GM20431 (cell line): ENCODE measurements at regions not wholly inside any gene's neighbourhood (a gene's known extent, or its start where the extent isn't known, plus 50 kb on each side); places are given as distances from the start of the nearest gene placed in this dataset.

Source experiments
- in situ Hi-C: fragments of 300-500 bp; cut with MseI, MboI; formaldehyde crosslinking; loops from one replicate; pipeline ENCODE4 v1.15.0; 2020; ENCODE audit warnings: low sequenced_read_pairs; ENCODE audit not compliant: unreplicated experiment

DNA sequence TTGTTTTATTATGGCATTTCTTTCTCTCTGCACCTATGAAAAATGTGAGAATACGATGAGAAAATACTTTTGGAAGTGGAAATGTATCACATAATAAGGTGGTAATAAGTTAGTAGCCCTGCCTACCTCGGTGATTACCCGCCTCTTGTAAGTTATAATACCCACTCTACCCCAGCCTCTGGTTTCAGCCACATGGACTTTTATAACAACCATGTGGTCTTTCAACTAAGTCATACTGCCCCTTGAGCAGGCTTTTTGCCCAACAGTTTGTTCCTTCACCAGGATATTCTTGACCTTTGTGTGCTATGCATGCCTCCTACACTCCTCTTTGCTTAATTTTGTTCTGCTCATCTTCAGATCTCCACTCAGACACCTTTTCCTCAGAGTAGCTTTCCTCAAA lies 470.6 kb upstream of the ZWINT start:
- in situ Hi-C loops = no loop called here

DNA sequence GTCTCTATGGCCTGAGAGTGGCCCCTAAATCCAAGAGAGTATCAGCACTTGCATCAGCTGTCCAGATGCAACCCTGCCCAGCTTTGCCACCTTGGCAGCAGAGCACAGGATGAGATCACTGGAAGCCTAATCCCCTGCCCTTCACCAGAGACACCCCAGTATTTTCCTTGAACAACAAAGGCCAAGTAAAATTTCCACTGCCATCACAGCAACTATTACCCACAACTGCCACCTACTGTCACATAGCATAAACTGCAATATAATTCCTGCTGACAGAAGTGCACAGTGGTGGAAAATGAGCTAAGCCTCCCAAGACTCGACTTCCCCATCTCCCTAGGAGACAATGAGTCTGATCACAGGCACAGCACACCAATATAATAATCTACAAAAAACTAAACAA lies 462.8 kb upstream of the ZWINT start:
- in situ Hi-C loops = no loop called here

DNA sequence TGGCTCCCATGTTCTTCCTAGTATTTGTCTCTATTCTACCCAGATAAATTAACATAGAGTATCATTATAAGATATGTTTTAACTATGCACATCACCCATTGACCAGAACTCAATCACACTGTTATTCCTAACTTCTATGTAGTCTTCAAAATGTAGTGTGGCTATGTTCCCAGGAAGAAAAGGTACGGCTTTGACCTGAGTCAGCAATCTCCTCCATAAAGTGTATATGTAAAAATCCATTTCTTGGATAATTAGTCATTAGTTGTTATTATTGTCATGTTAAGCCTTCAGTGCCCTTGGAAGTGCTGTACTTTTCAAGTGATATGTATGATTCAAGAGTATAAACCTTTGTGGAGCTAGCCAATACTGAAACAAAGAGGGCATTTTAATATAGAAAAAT lies 444.0 kb upstream of the ZWINT start:
- in situ Hi-C loops = no loop called here

DNA sequence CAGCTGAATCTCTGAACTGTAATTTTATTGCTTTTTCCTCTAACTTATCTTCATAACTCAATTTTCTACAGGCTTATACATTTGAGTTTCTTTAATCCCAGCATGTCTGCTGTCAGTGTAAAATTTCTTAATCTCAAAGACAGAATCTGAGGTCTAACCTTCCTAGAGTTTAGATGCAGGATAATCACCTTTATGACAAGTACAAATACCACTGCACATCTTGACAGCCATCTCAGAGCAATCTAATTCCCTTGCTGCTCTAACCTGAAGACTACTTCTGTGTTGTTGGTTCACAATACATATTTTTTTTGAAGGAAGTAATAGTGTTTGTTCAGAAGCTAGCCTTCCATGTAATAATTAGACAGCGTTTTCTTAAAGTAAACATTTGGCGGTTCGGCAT lies 424.2 kb upstream of the ZWINT start:
- in situ Hi-C loops = no loop called here

DNA sequence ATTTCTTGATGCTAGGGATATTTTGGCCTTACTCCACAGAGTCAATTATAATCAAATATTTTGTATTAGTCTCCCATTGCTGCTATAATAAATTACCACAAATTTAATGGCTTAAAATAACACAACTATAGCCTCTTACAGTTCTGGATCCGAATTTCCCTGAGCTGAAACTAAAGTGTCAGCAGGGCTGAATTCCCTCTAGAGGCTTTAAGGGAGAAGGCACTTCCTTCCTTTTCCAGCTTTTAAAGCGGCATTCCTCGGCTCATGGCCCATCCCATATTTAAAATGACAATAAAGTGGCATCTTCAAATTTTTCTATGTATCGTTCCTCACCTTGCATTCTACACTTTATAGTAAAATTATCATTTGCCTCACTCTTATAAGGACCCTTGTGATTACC lies 421.4 kb upstream of the ZWINT start:
- in situ Hi-C loops = no loop called here

DNA sequence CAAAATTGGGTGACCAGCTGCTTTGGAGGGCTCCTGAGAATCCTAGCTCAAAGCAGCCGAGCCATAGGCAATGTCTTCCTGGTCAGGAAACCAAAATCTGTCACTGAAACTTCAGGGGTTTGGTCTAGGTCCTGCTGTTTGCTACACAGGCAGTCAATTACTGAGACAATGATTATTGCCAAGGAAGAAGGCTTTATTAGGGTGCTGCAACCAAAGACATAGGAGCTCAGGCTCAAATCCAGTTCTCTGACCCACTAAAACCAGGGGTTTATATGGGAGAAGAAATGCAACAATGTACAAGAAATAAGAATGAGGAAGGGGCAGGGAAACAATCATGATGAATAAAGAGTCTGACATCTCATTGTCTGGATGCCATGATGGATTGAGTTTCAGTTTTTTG lies 410.3 kb upstream of the ZWINT start:
- in situ Hi-C loops = no loop called here

DNA sequence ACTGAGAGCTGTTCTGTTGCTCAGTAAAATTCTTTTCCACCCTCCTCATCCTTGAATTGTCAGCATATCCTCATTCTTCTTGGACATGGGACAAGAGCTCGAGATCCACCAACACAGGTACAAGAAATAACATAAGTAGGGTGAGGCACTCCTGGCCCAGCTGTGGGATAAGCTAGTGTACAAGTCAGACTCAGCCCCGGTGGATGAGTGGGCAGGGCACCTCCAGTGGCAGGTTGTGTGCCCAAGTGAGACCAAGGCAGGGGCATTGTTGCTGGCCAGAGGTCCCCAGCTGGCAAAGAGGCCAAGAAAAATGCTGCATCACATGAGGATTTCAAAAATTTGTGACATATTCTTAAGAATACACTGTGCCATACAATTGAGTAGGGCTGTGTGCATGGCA lies 402.0 kb upstream of the ZWINT start:
- in situ Hi-C loops = no loop called here

DNA sequence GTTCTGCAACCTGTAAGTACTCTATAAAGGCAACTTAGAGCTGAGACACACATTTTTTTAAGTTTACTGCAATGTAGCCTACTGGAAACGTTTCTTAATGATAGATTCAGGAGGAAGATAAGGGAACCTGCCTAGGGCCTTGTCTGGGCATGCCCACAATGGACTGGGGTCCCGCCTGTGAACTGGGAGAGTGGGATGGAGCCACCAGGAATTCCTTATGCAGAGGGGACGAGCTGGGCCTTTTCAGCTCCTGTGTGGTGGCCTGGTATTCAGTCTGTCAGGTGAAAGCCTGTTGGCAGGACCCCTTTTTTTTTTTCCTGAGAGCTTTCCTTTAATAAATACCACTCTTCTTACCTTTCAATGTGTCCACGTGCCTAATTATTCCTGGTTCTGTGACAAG lies 384.4 kb upstream of the ZWINT start:
- in situ Hi-C loops = no loop called here

DNA sequence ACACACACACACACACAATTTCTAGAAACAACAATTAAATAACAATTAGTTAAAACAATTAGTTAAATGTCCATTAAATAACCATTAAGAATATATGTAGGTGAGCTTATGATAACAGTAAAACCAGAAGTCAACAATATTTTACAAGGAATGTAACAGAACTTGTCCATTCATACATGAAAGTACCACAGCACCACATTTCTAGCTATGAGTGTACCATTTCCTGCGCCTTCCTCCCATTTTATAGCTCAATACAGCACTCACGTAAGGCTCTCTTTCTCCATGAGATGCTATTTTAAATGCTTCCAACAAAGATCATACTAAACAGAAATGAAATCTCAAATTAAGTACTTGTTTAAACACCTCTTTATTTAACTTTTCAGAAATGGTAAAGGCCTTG lies 367.3 kb upstream of the ZWINT start:
- in situ Hi-C loops = no loop called here

DNA sequence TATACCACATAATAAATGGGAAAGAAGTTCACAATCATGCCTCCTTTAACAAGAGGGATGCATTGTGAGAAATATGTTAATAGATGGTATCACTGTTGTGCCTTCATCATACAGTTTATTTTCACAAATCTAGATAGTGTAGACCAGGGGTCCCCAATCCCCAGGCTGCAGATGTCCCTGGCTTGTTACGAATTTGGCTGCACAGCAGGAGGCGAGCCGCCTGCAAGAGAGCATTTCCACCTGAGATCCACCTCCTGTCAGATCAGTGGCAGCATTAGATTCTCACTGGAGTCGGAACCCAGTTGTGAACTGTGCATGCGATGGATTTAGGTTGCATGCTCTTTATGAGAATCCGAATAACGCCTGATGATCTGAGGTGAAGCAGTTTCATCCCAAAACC lies 361.9 kb upstream of the ZWINT start:
- in situ Hi-C loops = no loop called here

DNA sequence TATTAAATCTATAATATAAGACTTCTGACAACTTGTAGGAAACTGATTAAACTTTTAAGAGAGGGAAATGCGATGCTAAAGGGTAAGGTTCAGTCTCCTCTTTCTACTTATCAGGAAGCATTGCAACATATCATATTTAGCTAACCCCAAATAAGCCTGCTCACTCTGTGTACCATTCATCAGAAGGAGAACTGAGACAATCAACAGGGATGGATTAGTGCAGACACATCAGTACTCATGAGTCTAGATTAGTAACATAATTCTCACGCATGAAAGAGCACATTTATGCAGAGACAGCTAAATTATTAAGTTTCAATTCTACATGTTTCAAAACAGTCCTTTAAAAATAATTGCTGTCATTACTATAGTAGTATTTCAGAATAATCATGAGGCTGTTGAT lies 354.2 kb upstream of the ZWINT start:
- in situ Hi-C loops = no loop called here

DNA sequence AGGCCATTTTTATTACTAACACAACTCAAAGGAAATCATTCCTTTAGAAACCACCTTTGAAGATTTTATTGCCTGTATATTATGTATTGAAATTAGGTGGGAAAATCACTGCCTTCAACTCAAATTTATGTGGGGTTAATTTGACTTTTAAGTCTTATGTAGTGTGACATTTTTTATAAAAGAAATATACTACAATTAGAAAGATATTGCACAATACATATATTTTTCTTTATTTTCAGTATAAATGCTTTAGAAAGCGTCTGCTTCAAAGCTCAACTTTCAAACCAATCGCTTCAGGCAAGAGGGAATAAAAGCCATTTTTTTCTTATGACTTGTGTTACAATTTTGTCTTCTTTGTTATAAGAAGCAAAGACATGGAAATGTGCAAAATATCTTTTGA lies 337.4 kb upstream of the ZWINT start:
- in situ Hi-C loops = no loop called here

DNA sequence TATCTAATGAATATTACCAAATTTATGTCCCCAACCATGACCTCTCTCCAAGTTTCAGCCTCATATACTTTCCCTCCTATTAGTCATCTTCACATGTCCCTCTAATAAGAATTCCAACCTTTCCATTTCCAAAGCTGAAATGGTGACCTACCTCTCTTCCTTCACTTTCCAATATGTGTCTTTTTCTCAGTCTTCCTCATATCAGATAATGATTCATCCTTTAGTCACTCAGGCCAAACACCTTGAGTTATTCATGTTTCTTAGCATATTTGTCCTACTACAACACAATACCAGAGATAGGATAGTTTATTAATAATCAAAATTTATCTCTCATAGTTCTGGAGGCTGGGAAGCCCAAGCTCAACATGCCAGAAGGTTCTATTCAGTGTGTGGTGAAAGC lies 318.5 kb upstream of the ZWINT start:
- in situ Hi-C loops = no loop called here

DNA sequence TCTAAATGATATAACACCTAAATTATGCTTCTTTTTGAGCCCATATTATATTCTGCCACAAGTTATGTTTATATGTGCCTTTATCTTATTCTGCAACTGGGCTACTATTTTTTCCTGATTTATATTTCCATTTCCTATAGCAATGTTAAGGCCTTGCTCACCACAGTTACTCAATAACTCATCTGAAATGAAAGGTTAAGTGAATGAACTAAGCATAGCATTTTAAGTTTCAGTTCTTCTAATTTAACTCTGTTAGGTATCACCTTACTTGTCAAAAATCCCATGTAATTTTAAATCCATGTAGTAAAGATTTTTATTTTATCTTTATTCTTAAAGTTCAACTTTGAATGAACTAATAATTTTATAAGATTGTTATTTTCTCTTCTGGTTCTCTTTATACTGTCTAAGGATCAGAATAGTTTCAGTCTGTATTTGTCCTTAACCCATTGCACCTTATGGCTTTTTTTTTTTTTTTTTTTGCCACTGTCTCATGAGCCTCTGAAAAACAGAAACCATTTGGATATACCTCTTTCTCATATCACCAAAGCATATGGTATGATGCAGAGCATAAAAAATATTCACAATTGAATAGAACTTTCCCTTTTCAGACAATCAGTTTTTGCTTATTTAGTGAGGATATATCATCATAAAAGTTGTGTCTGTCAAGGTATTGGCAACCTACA lies 301.8 kb upstream of the ZWINT start:
- in situ Hi-C loops = no loop called here

DNA sequence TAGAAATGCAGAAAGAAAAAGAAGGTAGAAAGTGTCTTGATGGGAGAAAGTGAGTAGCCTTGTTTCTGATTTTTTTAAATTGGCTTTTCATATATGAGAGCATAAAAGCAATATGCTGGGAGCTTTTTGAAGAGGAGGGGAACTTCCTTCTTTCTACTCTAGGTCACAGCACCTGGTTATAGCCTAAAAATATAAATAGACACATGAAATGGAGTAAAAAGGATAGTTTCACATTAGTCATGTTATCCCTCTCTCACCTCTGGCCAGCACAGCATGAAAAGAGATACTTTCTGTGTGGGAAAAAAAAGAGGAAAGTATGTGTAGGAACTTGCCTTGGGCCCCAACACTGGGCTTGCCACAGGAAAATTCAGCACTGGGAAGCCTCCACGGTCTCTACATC lies 292.2 kb upstream of the ZWINT start:
- in situ Hi-C loops = no loop called here

DNA sequence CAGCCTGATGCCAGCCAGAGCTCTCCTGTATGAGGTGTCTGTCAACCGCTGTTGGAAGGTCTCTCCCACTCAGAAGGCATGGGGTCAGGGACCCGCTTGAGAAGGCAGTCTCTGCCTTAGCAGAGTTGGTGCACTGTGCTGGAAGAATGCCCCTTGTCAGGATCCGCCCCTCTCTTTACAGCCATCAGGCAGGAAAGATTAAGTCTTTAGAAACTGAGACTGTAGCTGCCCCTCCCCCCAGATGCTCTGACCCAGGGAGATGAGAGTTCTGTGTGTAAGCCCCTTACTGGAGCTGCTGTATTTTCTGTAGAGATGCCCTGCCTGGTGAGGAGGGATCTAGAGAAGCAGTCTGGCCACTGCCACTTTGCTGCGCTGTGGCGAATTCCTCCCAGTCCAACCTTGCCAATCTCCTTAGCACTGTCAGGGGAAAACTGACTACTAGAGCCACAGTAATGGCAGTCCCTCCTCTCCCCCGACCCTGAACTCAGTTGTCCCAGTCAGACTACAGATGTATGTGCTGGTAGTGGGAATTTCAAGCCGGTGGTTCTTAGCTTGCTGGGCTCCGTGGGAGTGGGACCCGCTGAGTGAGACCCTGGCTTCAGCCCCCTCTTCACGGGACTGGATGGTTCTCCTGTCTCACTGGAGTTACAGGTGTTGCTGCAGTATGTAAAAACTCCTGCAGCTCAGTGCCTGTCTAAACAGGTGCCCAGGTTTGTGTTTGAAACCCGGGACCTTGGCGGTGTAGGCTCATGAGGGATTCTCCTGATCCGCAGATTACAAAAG lies 285.5 kb upstream of the ZWINT start:
- in situ Hi-C loops = no loop called here

DNA sequence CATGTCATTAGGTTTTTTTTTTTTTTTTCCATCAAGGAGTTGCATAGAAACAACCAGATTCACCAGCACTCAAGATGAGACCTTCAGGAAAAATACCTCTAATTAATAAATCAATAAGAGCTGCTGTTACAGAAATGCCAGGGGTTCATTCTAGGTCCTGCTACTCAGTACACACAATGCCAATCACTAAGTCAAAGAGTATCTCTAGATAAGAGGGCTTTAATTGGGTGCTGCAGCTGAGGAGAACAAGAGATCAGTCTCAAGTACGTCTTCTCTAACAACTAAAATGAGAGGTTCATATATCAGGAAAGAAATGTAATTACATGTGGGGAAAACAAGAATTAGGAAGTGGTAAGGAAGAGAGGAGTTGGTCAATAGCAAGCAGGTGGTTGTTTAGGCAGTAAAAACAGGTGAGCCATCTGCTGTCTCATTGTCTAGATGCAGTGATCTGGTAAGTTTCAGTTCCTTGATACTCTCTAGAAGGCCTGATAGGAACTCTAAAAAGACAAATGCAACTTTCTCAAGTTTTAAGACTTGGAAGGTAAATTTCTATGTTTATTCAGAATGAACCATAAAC lies 272.9 kb upstream of the ZWINT start:
- in situ Hi-C loops = no loop called here

DNA sequence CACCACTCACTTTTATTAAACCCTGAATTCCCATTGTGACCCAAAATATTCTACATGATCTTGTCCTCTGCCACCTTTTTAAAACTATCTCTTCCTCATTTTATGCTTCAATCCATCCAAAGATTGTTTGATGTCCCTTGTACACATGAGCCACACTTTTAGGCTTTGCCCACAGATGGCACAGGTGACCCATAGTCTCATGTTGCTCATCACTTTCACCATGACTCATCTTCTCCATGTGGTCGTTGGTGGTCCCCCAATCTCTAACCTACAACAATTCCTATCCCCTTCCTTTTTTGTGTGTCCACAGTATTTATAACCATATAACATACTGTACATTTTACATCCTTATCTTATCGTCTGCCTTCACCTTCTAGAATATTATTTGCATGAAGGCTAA lies 271.5 kb upstream of the ZWINT start:
- in situ Hi-C loops = no loop called here

DNA sequence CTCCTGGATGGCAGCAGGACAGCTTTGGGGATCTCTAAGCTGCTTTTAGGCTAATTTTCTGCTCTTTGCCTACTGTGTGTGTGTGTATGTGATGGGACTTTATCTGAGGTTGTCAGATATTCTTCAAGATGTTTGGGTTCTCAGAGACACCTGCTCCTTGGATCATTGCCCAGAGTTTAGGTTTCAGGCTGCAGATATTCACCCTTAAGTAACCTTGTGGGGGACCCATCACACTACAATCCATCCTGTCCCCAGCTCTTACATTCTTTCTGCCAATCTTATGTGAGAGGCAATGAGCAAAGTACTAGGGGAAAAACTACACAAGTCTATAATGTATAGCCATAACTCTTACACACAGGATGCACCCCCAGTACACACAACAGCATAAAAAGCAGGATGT lies 263.0 kb upstream of the ZWINT start:
- in situ Hi-C loops = no loop called here

DNA sequence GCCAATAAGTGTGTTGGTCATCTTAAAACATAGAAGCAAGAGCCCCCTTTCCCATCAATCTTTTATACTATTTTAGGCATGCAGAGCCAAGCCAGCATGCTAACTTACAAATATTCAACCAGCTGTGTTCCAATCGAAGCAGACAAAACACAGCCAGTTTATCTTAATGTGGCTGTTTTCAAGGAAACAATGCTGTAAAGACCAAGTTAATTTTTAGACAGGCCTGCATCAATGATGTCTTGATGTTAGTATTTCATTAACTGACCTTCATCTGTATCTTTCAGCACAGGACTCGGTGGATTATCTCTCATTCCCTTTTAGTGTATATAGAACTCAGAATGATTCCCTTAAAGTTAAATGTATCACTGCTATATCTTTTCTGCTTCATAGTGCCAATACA lies 262.0 kb upstream of the ZWINT start:
- in situ Hi-C loops = no loop called here

DNA sequence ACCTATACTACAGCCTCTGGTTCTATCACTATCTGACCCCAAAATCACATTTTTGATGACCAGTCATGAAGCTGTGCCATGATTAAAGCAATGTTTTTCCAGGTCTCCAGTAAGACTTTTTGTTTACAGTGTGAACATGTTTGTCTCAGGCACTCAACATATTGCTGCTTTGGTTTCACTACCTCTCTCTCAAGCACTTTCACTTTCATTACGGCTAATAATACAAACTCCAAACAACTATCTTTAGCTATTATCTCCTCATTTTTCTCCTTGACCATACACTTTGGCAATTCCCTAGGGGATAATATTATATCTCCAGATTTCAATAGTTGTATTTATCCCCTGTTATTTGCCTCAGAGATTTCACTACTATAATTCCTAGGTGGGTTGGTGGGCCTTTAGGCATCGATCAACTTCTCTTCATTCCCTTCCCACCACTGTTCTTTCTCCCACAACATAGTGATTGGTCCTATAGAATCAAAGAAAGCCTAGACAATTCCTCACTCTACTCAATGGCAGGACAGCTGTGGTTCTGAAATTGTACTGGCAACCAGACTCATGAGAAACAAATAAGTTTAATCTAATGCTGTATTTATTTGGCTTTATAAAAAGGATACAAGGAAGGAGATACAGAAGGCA lies 261.4 kb upstream of the ZWINT start:
- in situ Hi-C loops = no loop called here
